Fibroblast of the aortic adventitia (primary cell): ENCODE measurements at regions not wholly inside any gene's neighbourhood (a gene's known extent, or its start where the extent isn't known, plus 50 kb on each side); places are given as distances from the start of the nearest gene placed in this dataset.

Source experiments
- DNase-seq: peaks from one replicate; pipeline ENCODE4 v3.0.0-alpha.2; 2010; ENCODE audit warnings: low read depth
- H3K4me3 ChIP-seq: 2 replicates; pipeline ENCODE4 v1.5.1; 2011; ENCODE audit warnings: low read depth, mild to moderate bottlenecking, control low read depth, low read length, moderate library complexity
- CTCF ChIP-seq: IDR thresholded peaks from 2 replicates; pipeline ENCODE4 v1.5.1; 2011; ENCODE audit warnings: mild to moderate bottlenecking, low read length, control low read depth, inconsistent platforms; ENCODE audit not compliant: insufficient read depth

GRCh38 chr13:22320991-22321390 lies 650.1 kb downstream of the FGF9 start:
- TF ChIP-seq CTCF, result no peak
- no peak overlapping the region for H3K4me3 ChIP-seq
- DNase-seq, result no peak

- DNase-seq, result no peak
- no peak for TF ChIP-seq CTCF
- no peak overlapping the region for H3K4me3 ChIP-seq
These were observed 654.9 kb downstream of the FGF9 start for GRCh38 chr13:22325761-22326160.

- TF ChIP-seq CTCF, result no peak
- DNase-seq, result no peak
- H3K4me3 ChIP-seq, result no peak overlapping the region
These were observed 661.5 kb downstream of the FGF9 start for GRCh38 chr13:22332416-22332815.

- H3K4me3 ChIP-seq, result no peak overlapping the region
- TF ChIP-seq CTCF, result no peak
- DNase-seq, result no peak
These were observed 665.6 kb downstream of the FGF9 start for GRCh38 chr13:22336460-22336859.

- TF ChIP-seq CTCF, result no peak
- H3K4me3 ChIP-seq, result no peak overlapping the region
- DNase-seq, result no peak
These were observed 686.3 kb downstream of the FGF9 start for GRCh38 chr13:22357132-22357531.

- no peak for TF ChIP-seq CTCF
- DNase-seq, result no peak
These were observed 698.2 kb downstream of the FGF9 start for GRCh38 chr13:22369090-22369489.

GRCh38 chr13:22369840-22370239 lies 699.0 kb downstream of the FGF9 start:
- no peak for TF ChIP-seq CTCF
- DNase-seq, result no peak
- H3K4me3 ChIP-seq, result no peak overlapping the region

More at GRCh38 chr13:22369090-22369489, 698.2 kb downstream of the FGF9 start:
- H3K4me3 ChIP-seq, result no peak overlapping the region
